ENCODE measurements at regions not wholly inside any gene's neighbourhood (a gene's known extent, or its start where the extent isn't known, plus 50 kb on each side); places are given as distances from the start of the nearest gene placed in this dataset.
"Not testable (repeated sequence)": the region's sequence is repeated elsewhere in the genome, so short reads cannot be mapped to it uniquely, and the experiment has no call there.

- no peak for DNase-seq
Measured at GRCh38 chr14:35174342-35174741, 52.0 kb downstream of the PRORP start.

- DNase-seq = no peak
Measured at GRCh38 chr14:35180179-35180578, 57.8 kb downstream of the PRORP start.

GRCh38 chr14:35184891-35185290 lies 62.5 kb downstream of the PRORP start:
- not testable (repeated sequence) for DNase-seq

- no peak for DNase-seq
Measured at GRCh38 chr14:35189422-35189821, 67.1 kb downstream of the PRORP start.

GRCh38 chr14:35193161-35193560 lies 70.8 kb downstream of the PRORP start:
- DNase-seq = no peak

GRCh38 chr14:35194183-35194582 lies 71.8 kb downstream of the PRORP start:
- DNase-seq = not testable (repeated sequence)

GRCh38 chr14:35196571-35196970 lies 74.2 kb downstream of the PRORP start:
- no peak for DNase-seq

GRCh38 chr14:35197015-35197414 lies 74.7 kb downstream of the PRORP start:
- DNase-seq = no peak

- no peak for DNase-seq
Measured at GRCh38 chr14:35201066-35201465, 78.7 kb downstream of the PRORP start.

- DNase-seq = no peak
Measured at GRCh38 chr14:35202195-35202594, 79.8 kb downstream of the PRORP start.

- no peak for DNase-seq
Measured at GRCh38 chr14:35205737-35206136, 83.4 kb downstream of the PRORP start.

- no peak for DNase-seq
Measured at GRCh38 chr14:35211067-35211466, 81.1 kb upstream of the PSMA6 start.

- no peak for DNase-seq
Measured at GRCh38 chr14:35212471-35213142, 79.6 kb upstream of the PSMA6 start.

- no peak for DNase-seq
Measured at GRCh38 chr14:35213143-35213788, 78.9 kb upstream of the PSMA6 start.

- DNase-seq = no peak
Measured at GRCh38 chr14:35213869-35214387, 78.3 kb upstream of the PSMA6 start.

- DNase-seq = not testable (repeated sequence)
Measured at GRCh38 chr14:35214402-35214801, 77.8 kb upstream of the PSMA6 start.

GRCh38 chr14:35215110-35215813 lies 76.9 kb upstream of the PSMA6 start:
- DNase-seq = no peak

- DNase-seq = not testable (repeated sequence)
Measured at GRCh38 chr14:35218176-35218575, 74.0 kb upstream of the PSMA6 start.

- DNase-seq = no peak
Measured at GRCh38 chr14:35218963-35219362, 73.2 kb upstream of the PSMA6 start.

- DNase-seq = no peak
Measured at GRCh38 chr14:35220027-35220676, 72.0 kb upstream of the PSMA6 start.

GRCh38 chr14:35220920-35221319 lies 71.3 kb upstream of the PSMA6 start:
- no peak for DNase-seq

GRCh38 chr14:35221462-35221861 lies 70.7 kb upstream of the PSMA6 start:
- no peak for DNase-seq

- DNase-seq = no peak
Measured at GRCh38 chr14:35222324-35222723, 69.9 kb upstream of the PSMA6 start.
